GM21360 (cell line): ENCODE measurements at regions not wholly inside any gene's neighbourhood (a gene's known extent, or its start where the extent isn't known, plus 50 kb on each side); places are given as distances from the start of the nearest gene placed in this dataset.

Source experiments
- ATAC-seq: cut with Tn5 transposase; IDR thresholded peaks from one replicate; pipeline ENCODE4 v1.9.1; 2021; ENCODE audit warnings: mild to moderate bottlenecking, moderate library complexity; ENCODE audit not compliant: unreplicated experiment

DNA sequence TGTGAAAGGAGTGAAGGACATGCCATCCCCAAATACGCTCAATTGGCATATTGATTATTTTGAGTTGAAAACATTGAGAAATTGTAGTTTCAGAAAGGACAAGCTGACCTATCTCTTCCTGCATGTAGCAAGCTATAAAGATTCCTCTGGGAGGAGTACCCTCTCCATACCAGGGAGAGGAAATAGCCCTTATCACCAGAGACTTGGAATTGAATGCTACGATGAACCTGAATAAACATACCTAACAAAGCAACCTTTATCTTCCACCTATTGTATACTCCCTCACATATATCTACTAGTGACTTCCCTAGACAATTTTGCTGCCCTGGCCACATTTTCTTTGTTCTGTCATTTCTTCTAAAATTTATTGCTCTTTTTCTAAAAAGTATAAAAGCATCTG lies 150.2 kb upstream of the EEPD1 start:
- ATAC-seq: no peak

- ATAC-seq: no peak
These were observed 149.7 kb upstream of the EEPD1 start for GRCh38 chr7:36003343-36003742.

DNA sequence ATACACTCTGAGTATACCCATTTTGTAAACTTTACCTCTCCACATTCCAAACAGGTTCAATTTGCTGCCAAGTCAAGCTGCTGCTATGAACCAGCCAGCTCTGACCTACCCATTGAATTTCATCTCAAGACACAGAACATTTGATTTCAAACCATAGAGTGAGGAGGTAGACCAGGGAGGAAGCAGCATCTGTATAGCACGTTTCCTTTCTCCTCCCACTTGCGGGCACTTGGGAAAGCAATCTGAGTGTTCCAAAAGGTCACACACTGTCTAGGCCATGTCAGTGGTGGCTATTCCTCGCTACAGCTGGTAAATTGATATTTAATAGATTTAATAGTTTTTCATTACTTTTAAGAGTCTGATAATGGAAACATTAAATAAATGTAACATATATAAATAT lies 147.8 kb upstream of the EEPD1 start:
- ATAC-seq: no peak

DNA sequence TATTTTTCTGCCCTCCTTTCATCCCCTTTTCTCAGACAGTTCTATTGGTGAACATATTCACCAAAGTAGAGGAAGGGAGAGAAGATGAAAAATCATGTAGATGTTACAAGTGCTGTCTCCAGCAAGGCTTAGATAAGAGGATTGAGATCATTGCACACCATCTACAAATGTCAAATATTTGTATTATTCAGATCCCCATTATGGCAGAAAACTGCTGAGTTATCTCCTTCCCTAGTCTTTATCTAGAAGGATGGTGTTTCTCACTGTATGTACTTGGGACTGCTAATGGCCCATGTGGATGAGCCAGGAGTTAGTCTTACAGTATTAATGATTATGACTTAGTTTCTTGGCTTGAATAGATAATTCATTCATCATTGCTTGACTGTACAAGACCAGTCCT lies 147.2 kb upstream of the EEPD1 start:
- ATAC-seq: no peak

DNA sequence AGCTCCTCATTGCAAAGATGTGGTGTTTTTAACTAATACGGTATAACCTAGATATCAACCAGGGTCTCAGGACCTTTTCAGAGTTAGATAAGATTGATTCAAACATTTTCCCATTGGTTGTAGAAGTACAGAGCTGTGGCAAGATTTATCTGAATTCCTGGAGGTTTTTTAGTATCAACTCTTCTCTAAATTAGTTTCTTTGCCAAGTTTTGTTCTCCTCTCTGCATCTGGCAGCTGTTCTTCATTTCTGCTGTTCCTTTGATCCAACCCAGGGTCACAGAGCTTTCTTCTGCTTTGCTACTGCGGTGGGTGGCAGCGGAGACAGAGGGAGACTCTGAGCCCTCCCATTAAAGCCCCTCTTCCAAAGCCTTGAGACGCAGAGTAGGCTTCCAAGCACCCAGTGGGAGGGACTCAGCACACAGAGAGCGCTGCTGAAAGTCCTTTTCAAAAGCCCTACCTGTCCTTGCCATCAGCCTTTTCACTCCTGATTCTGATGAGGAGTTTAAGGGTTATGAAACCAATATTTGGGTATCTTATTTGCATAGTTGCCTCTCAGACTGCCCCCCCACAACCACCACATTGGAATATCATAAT lies 146.3 kb upstream of the EEPD1 start:
- ATAC-seq: no peak

- no peak for ATAC-seq
These were observed 142.1 kb upstream of the EEPD1 start for GRCh38 chr7:36010656-36011587.

DNA sequence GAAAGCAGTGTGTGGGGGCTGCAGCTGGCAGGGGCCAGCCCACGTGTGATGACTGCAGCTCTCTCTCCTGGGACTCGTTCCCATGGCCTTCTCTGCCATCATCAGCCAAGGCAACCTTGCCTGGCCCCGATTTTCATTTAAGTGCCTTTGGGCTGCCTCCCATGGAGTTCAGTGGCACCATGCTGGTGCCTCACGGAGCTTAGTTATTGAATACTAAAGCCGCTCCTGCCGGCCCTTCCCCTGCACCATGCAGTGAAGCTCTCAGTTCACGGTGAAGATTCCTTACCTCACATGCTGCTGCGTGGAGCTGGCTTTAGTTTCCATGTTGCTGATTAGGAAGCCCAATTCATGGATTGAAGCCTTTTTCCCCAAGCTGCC lies 141.5 kb upstream of the EEPD1 start:
- ATAC-seq: no peak

- ATAC-seq: no peak
These were observed 139.6 kb upstream of the EEPD1 start for GRCh38 chr7:36013246-36014014.

DNA sequence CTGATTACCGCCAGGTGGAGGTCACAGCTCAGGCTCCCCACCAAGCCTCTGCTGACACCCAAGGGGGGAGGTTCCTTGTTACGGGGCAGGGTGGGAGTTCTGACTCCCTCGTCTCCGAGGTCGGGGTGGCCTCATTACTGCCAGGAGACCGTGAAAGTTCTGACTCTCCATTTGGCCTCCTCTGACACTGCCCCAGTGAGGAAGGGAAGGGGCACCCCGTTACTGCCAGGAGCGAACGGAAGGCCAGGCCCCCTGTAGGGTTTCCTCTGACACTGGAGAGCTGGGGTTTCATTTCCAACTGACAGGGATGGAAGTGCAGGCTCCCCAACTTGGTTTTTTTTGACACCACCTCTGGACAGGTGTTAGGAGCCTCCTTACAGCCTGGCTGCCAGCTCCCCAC lies 138.1 kb upstream of the EEPD1 start:
- ATAC-seq: no peak

DNA sequence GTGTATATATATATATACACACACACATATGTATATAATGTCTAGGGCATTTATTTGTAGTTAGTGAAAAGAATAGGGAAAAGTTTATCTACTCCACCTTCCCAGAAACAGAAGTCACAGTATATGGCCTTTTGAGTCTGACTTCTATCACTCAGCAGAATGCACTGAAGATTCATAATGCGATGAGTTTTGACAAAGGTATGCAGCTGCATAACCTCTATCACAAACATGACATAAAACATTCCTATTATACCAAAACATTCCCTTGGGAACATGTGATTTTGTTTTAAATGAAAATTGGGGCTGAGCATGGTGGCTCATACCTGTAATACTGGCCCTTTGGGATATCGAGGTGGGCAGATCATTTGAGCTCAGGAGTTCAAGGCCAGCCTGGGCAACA lies 137.3 kb upstream of the EEPD1 start:
- no peak for ATAC-seq

- ATAC-seq: no peak
These were observed 136.4 kb upstream of the EEPD1 start for GRCh38 chr7:36016648-36017047.

DNA sequence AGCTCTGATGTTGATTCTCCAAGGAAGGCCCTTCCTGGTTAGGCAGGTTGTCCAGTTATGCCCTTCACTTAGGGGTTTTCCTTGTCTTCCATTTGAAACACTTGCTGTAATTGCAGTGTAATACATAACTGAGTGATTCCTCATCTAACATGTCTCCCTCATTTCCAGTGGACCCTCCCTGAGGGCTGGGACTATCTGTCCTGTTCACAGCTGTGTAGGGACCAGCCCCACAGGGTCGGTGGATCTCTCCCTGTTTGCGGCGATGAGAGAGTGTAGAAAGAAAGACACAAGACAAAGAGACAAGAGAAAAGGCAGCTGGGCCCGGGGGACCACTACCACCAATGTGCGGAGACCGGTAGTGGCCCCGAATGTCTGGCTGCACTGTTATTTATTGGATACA lies 135.9 kb upstream of the EEPD1 start:
- no peak for ATAC-seq

DNA sequence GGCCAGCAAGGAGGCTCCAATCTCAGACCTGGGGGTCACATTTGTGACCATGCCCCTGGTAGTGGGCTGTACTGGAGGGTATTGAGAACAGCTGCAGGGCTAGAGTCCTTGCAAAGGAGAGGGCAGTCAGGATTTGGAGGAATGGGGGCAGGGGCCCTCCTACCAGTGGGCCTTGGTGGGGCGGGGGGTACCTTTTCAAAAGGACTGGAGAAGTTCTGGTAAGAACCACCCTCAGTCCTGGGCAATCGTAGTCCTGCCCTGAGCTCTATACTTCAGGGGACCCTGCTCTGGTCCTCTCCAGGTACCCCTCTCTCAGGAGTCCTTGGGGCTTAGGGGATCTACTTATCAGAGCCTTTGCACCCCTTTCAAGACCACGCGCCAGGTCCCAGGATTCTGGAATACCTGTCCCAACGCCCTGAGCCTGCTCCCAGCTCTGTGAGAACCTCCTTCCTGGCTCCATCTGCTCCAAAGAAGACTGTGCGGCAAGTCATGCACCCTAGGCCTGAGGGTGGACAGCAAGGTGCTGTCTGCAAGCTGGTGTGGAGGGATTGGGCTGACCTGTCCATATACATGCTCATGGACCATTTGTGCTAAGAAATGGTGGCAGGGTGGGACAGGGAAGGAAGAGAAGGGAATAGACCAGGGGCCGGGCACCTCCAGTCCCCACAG lies 134.1 kb upstream of the EEPD1 start:
- ATAC-seq: no peak

GRCh38 chr7:36019538-36019937 lies 133.5 kb upstream of the EEPD1 start:
- no peak for ATAC-seq

DNA sequence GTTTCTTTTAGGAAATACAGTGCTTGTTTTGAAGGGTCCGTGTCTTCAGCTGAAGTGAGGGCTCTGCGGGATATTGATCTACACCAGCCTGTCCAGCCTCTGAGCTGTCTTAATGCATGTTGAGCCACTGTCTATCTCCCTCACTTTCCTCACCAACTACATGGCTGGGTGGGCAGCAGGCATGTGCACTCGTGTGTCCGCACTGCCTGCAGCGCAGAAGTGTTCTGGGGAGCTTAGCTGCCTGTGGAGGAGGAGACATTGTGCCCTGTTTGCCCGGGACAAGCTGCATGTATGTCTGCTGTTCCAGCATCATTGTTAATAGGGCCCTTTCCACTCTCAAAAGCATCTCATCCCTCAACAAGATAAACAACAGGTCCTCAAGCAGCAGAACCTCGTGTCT lies 133.1 kb upstream of the EEPD1 start:
- ATAC-seq: no peak

- no peak for ATAC-seq
These were observed 131.7 kb upstream of the EEPD1 start for GRCh38 chr7:36021367-36021766.

DNA sequence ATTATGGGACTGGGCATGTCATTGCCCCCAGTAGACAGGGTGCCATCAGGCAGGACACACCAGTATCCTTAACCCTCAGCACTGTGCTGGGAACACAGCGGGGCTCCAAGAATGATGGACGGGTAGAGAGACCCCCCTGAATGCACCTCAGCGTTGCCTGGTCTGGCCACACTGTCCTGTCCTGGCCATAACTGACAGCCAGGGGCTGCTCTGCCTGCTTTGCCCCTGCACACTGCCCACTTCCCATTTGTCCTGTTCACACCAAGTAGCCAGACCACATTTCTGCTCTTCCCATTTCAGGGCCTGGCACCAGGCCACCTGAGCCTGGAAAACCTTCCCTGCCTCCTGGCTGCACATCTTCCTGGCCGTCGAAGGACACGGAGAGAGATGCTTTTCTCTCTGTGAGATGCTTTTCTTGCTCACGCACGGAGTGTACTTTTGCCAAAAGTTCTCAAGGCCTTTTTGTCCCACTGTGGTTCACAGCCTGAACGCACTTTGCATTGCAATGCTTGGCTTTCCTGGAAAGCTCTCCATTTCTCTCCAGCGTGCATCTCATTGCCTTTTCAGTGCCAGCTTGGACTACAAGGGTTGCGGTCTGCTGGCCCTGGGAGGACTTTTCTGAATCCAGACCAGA lies 131.0 kb upstream of the EEPD1 start:
- no peak for ATAC-seq

GRCh38 chr7:36023033-36023560 lies 130.0 kb upstream of the EEPD1 start:
- no peak for ATAC-seq

GRCh38 chr7:36025190-36025589 lies 127.9 kb upstream of the EEPD1 start:
- no peak for ATAC-seq

GRCh38 chr7:36029311-36029710 lies 123.7 kb upstream of the EEPD1 start:
- no peak for ATAC-seq
